Left lung (tissue), 4 donors: ENCODE measurements at regions not wholly inside any gene's neighbourhood (a gene's known extent, or its start where the extent isn't known, plus 50 kb on each side); places are given as distances from the start of the nearest gene placed in this dataset.

Source experiments
- ATAC-seq: fragments of 200-7000 bp; cut with Tn5 transposase; one replicate; pipeline ENCODE4 v1.9.1; 2020; ENCODE audit warnings: moderate library complexity
- DNase-seq, 4 donors: peaks; one replicate each; pipeline ENCODE4 v3.0.0-alpha.2; 2013 to 2020
- H3K27ac ChIP-seq, 2 donors: fragments of 200-600 bp; sonication (generic) in 1 of 2; one replicate each; pipeline versions ENCODE4 v1.5.0 to v1.8.0; 2020 to 2021
- H3K27me3 ChIP-seq, 2 donors: fragments of 200-600 bp; sonication (generic) in 1 of 2; one replicate each; pipeline versions ENCODE4 v1.5.0 to v1.8.0; 2020 to 2021
- H3K36me3 ChIP-seq, 2 donors: fragments of 200-600 bp; sonication (generic) in 1 of 2; one replicate each; pipeline versions ENCODE4 v1.5.0 to v1.8.0; 2020 to 2021
- H3K4me1 ChIP-seq, 2 donors: fragments of 200-600 bp; one replicate each; pipeline ENCODE4 v1.8.0; 2021
- H3K4me3 ChIP-seq, 2 donors: fragments of 200-600 bp; sonication (generic) in 1 of 2; one replicate each; pipeline versions ENCODE4 v1.5.0 to v1.8.0; 2020 to 2021; ENCODE audit warnings: mild to moderate bottlenecking in 1 of 2
- H3K9me3 ChIP-seq, 2 donors: fragments of 200-600 bp; sonication (generic) in 1 of 2; one replicate each; pipeline versions ENCODE4 v1.5.0 to v1.8.0; 2020 to 2021
- intact Hi-C, 2 donors: fragments of 100-400 bp; cut with DNase I; formaldehyde crosslinking; loops; one replicate each; pipeline versions ENCODE4 v1.11.2 to v1.14.2; 2022
- TF ChIP-seq, protein P1 (sequence below), 2 donors: fragments of 200-600 bp; sonication (generic) in 1 of 2; IDR thresholded peaks; one replicate each; pipeline versions ENCODE4 v1.5.0 to v1.8.0; 2021; ENCODE audit warnings: antibody characterized with exemption in 2 of 2
- donor health status: DM: no; HTN: yes; CAD: no.
- donor health status: DM: no; HTN: no; CAD: no.

DNA sequence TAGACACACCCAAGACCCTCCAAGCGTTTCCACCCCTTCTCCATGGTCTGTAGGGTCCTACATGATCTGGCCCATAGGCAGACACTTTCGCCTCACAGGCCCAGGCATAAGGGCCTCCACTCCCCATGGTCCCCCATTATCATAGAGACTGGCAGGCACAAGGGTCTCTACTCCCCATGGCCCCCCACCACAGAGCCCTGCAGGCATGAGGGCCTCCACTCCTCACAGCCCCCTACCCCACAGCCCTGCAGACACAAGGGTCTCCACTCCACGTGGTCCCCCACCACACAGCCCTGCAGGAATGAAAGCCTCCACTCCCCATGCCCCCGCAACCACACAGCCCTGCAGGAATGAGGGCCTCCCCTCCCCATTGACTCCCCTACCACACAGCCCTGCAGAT, 159.7 kb upstream of the AGAP1 start:
- DNase-seq (no peak), ATAC-seq (no peak)
- no peak overlapping the region for H3K27ac ChIP-seq
- H3K27me3 ChIP-seq = no peaks in the 10 kb centered on the region
- H3K9me3 ChIP-seq = peaks cover 0 to 4% of the 10 kb centered on the region in 2 donors
- TF ChIP-seq, protein P1, sequence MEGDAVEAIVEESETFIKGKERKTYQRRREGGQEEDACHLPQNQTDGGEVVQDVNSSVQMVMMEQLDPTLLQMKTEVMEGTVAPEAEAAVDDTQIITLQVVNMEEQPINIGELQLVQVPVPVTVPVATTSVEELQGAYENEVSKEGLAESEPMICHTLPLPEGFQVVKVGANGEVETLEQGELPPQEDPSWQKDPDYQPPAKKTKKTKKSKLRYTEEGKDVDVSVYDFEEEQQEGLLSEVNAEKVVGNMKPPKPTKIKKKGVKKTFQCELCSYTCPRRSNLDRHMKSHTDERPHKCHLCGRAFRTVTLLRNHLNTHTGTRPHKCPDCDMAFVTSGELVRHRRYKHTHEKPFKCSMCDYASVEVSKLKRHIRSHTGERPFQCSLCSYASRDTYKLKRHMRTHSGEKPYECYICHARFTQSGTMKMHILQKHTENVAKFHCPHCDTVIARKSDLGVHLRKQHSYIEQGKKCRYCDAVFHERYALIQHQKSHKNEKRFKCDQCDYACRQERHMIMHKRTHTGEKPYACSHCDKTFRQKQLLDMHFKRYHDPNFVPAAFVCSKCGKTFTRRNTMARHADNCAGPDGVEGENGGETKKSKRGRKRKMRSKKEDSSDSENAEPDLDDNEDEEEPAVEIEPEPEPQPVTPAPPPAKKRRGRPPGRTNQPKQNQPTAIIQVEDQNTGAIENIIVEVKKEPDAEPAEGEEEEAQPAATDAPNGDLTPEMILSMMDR (IDR thresholded peaks at IDR 0.05) = no peak
- intact Hi-C loops = no loop called here
- no peaks in the 10 kb centered on the region for H3K4me1 ChIP-seq
- no peak overlapping the region for H3K4me3 ChIP-seq
- no peaks in the 10 kb centered on the region for H3K36me3 ChIP-seq

DNA sequence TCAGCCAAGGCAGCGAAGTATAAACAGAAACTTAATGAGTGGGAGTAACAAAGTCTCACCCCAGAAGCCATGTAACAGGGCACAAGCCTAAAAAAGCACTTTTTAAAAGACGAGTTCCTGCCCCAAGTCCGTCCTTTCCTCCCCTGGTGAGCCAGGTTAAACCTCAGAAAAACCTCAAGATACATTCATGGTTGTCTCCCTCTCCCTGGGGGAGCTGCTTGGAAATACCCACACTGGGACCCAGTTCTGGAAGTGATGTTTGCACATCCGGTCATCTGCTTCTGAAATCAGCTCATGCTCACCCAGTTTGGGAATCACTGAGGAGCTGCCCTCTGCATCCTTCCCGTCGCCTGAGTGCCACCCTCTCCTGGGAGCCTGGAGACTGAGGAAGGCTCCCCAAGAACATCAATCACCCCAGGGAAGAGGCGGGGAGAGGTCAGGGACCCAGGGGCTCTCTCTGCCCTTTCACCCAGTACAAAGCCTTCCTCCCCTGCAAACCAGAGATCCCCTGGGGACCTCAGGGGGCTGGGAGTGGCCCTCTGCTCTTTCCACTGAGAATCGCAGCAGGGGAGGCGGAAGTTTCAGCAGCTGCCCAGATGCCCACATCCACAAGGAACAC, 150.6 kb upstream of the AGAP1 start:
- H3K27ac ChIP-seq = no peak overlapping the region

DNA sequence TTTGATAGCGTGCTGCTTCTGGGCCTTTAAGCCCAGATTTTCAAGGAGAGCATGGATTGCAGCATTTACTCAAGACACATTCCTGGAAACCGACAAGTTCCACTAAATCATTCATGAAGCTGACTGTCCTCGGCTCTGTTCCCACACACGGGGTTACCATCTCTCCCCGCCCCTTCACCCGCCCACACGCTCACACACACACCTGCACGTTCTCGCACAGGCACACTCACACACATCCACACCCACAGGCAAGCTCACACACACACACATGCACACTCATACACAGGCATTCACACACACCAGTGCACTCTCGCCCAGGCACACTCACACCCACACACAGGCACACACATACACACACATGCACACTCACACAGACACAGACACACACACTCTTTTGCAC, 150.0 kb upstream of the AGAP1 start:
- H3K27ac ChIP-seq = no peak overlapping the region
- ATAC-seq (peak; percentile 67), DNase-seq (no peak)
- TF ChIP-seq, protein P1 (IDR thresholded peaks at IDR 0.05) = no peak
- peaks cover 0 to 6% of the 10 kb centered on the region in 2 donors for H3K9me3 ChIP-seq
- intact Hi-C loops = no loop called here
- H3K4me1 ChIP-seq = peaks cover 0 to 3% of the 10 kb centered on the region in 2 donors
- no peaks in the 10 kb centered on the region for H3K36me3 ChIP-seq
- no peak overlapping the region for H3K4me3 ChIP-seq
- H3K27me3 ChIP-seq = no peaks in the 10 kb centered on the region

More for the DNA sequence above, 150.6 kb upstream of the AGAP1 start:
- peaks cover 0 to 7% of the 10 kb centered on the region in 2 donors for H3K9me3 ChIP-seq
- TF ChIP-seq, protein P1 (IDR thresholded peaks at IDR 0.05) = no peak
- DNase-seq (no peak), ATAC-seq (no peak)
- intact Hi-C loops = no loop called here
- no peaks in the 10 kb centered on the region for H3K27me3 ChIP-seq
- no peaks in the 10 kb centered on the region for H3K36me3 ChIP-seq
- peaks cover 0 to 3% of the 10 kb centered on the region in 2 donors for H3K4me1 ChIP-seq
- H3K4me3 ChIP-seq = no peak overlapping the region

DNA sequence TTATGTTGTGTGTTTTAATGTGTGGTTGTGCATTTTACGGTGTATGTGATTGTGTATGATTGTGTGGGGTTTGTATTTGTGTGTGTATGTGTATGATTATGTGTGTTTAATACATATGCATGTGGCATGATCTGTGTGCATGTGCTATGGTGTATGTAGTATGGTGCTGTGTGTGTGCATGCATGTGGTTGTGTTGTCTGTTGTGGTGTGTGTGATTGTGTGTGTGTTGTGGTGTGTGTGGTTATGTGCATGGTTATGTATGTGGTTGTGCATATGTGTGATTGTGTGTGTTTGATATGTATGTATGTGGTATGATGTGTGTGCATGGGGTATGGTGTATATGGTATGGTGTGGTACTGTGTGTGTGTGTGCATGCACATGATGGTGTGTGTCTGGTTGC, 148.1 kb upstream of the AGAP1 start:
- no peaks in the 10 kb centered on the region for H3K27me3 ChIP-seq
- intact Hi-C loops = no loop called here
- ATAC-seq (no peak), DNase-seq (no peak)
- TF ChIP-seq, protein P1 (IDR thresholded peaks at IDR 0.05) = no peak
- H3K27ac ChIP-seq = no peak overlapping the region
- H3K4me1 ChIP-seq = peaks cover 0 to 3% of the 10 kb centered on the region in 2 donors
- H3K36me3 ChIP-seq = no peaks in the 10 kb centered on the region
- no peak overlapping the region for H3K4me3 ChIP-seq
- H3K9me3 ChIP-seq = peaks cover 0 to 3% of the 10 kb centered on the region in 2 donors

DNA sequence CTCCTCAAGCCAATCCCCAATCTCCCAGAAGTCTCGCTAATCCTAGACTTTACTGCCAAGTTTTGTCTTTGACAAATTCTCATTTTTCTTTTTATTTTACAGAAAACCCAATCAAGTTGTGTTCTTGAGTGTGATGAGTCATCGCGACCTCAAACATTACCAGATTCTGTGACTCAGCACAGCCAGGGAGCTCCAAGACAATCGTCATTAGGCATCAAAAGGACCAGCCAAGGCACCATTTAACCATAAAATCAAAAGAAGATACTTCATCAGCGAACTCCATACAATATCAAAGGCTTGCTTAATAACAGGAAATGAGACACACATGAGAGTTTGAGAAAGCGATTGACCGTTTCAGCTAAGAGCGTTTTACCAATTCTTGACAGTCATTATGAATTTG, 146.2 kb upstream of the AGAP1 start:
- DNase-seq (no peak), ATAC-seq (no peak)
- Histone ChIP-seq H3K36me3 (no peaks in the 10 kb centered on the region), H3K4me3 (no peak overlapping the region), H3K9me3 (no peaks in the 10 kb centered on the region), H3K27ac (no peak overlapping the region), H3K4me1 (peaks cover 0 to 3% of the 10 kb centered on the region in 2 donors), H3K27me3 (no peaks in the 10 kb centered on the region)
- intact Hi-C loops = no loop called here
- TF ChIP-seq, protein P1 (IDR thresholded peaks at IDR 0.05) = no peak
